Heart left ventricle (tissue), 16 donors: ENCODE measurements at regions not wholly inside any gene's neighbourhood (a gene's known extent, or its start where the extent isn't known, plus 50 kb on each side); places are given as distances from the start of the nearest gene placed in this dataset.

ENCODE experiments used
- ATAC-seq, 4 donors: fragments of 200-7000 bp; cut with Tn5 transposase; one replicate each; pipeline ENCODE4 v1.9.1; 2020 to 2022; ENCODE audit warnings: moderate library complexity in 4 of 4, mild to moderate bottlenecking in 3 of 4, moderate number of reproducible peaks in 1 of 4
- DNase-seq, 5 donors: peaks; one replicate each; pipeline ENCODE4 v3.0.0-alpha.2; 2020
- H3K27ac ChIP-seq, 12 donors: fragments of 200-600 bp; sonication (generic) in 4 of 12; one replicate each; pipeline versions ENCODE4 v1.5.0 to v1.8.0; 2016 to 2022; ENCODE audit warnings: mild to moderate bottlenecking in 2 of 12
- H3K27me3 ChIP-seq, 9 donors: fragments of 200-600 bp; sonication (generic) in 2 of 9; one replicate each; pipeline versions ENCODE4 v1.5.1 to v1.8.0; 2016 to 2022; ENCODE audit warnings: mild to moderate bottlenecking in 3 of 9
- H3K36me3 ChIP-seq, 9 donors: fragments of 200-600 bp; sonication (generic) in 2 of 9; one replicate each; pipeline versions ENCODE4 v1.5.0 to v1.8.0; 2018 to 2022; ENCODE audit warnings: mild to moderate bottlenecking in 2 of 9
- H3K4me1 ChIP-seq, 12 donors: fragments of 200-600 bp; sonication (generic) in 4 of 12; one replicate each; pipeline versions ENCODE4 v1.5.0 to v1.8.0; 2016 to 2022; ENCODE audit warnings: mild to moderate bottlenecking in 3 of 12
- H3K4me3 ChIP-seq, 12 donors: fragments of 200-600 bp; sonication (generic) in 4 of 12; one replicate each; pipeline versions ENCODE4 v1.5.0 to v1.8.0; 2017 to 2022; ENCODE audit warnings: mild to moderate bottlenecking in 9 of 12, moderate library complexity in 4 of 12
- H3K9me3 ChIP-seq, 12 donors: fragments of 200-600 bp; sonication (generic) in 4 of 12; one replicate each; pipeline versions ENCODE4 v1.5.0 to v1.8.0; 2016 to 2022; ENCODE audit warnings: mild to moderate bottlenecking in 1 of 12
- POLR2A ChIP-seq, 2 donors: fragments of 450-650 bp; IDR thresholded peaks; one replicate each; pipeline ENCODE4 v1.6.1; 2017; ENCODE audit warnings: antibody characterized with exemption in 2 of 2, mild to moderate bottlenecking in 2 of 2, moderate library complexity in 2 of 2
- WGBS, 4 donors: extraction: QIAGEN DNeasy Blood & Tissue Kit in 2 of 4; methylation state at CpG; one replicate each; pipeline versions ENCODE4 v1.1.5 to v1.1.7; 2013 to 2018; 5-methylcytosine and 5-hydroxymethylcytosine counted together
- intact Hi-C, 10 donors: fragments of 100-400 bp; cut with DNase I; formaldehyde crosslinking; loops; one replicate each; pipeline versions ENCODE4 v1.11.1 to v1.14.2; 2022
- TF ChIP-seq, protein P1 (sequence below), 12 donors: fragments of 200-600 bp; sonication (generic) in 4 of 12; IDR thresholded peaks; one replicate each; pipeline versions ENCODE4 v1.5.0 to v1.8.0; 2018 to 2022; ENCODE audit warnings: antibody characterized with exemption in 12 of 12, mild to moderate bottlenecking in 5 of 12
- donor health status: ischemic (EF 13 %, LVEDD 7.1; RV severe dilation, severe dysfunction).
- donor health status: healthy with polysubstance abuse.
- donor health status: DM: no; HTN: yes; CAD: no.
- donor health status: DM: no; HTN: no; CAD: no.
- donor health status: ischemic (EF 25% LVEDD 6.9; RV normal size, moderate dysfunction).
- donor health status: ischemic (EF 25% LVEDD 5.7; RV mildly dilated, moderate dysfunction).
- donor health status: healthy.
- donor health status: DM: yes; HTN: yes; CAD: no.
- donor health status: ischemic (EF 35%, LVEDD 5.7; RV mildly dilated, moderate dysfunction).
- donor health status: nonischemic (EF 11% LVEDD 7.7; RV severe dilation, severe dysfunction).
- donor health status: DM: yes; HTN: yes; CAD: no.
- donor health status: PGD.
- donor health status: ischemic (EF 29% LVEDD 5.4; RV normal size, mild dysfunction).
- donor health status: nonischemic (EF 23%, LVEDD 6.1; RV moderate dilation, normal function).

DNA sequence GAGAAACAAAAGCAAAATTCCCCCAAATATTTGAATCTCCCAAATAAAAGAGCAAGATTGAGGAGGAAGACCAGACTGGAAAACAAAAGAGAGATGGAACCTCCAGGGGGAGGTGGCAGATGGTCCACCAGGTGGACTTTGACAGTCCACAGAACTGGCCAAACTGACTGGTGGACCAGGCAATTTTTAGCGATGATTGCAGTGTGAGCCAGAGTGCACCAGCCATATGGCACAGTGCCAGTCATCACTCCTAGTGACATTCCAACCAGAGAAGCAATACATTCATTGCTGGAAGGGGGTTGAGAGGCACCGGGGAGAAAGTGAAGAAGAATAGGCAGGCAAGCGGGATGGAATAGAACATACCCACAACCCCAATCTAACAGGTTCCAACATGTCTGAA, 182.9 kb downstream of the EXOC5 start:
- TF ChIP-seq, protein P1, sequence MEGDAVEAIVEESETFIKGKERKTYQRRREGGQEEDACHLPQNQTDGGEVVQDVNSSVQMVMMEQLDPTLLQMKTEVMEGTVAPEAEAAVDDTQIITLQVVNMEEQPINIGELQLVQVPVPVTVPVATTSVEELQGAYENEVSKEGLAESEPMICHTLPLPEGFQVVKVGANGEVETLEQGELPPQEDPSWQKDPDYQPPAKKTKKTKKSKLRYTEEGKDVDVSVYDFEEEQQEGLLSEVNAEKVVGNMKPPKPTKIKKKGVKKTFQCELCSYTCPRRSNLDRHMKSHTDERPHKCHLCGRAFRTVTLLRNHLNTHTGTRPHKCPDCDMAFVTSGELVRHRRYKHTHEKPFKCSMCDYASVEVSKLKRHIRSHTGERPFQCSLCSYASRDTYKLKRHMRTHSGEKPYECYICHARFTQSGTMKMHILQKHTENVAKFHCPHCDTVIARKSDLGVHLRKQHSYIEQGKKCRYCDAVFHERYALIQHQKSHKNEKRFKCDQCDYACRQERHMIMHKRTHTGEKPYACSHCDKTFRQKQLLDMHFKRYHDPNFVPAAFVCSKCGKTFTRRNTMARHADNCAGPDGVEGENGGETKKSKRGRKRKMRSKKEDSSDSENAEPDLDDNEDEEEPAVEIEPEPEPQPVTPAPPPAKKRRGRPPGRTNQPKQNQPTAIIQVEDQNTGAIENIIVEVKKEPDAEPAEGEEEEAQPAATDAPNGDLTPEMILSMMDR (IDR thresholded peaks at IDR 0.05): no peak
- no peak for TF ChIP-seq POLR2A (IDR thresholded peaks at IDR 0.05)
- ATAC-seq: no peak
- DNase-seq: peak in 2 of 5 donors; percentile 21 to 28
- intact Hi-C loops: no loop called here
- 50 to 65% (median 60%) methylated on average over 3 of the region's 3 CpGs for WGBS, 4 donors
- peaks cover 0 to 11% (median 0%) of the 10 kb centered on the region in 9 donors for H3K27me3 ChIP-seq
- H3K36me3 ChIP-seq: no peaks in the 10 kb centered on the region
- H3K4me1 ChIP-seq: no peaks in the 10 kb centered on the region
- no peaks in the 10 kb centered on the region for H3K9me3 ChIP-seq
- H3K27ac ChIP-seq: no peak overlapping the region
- H3K4me3 ChIP-seq: no peak overlapping the region

DNA sequence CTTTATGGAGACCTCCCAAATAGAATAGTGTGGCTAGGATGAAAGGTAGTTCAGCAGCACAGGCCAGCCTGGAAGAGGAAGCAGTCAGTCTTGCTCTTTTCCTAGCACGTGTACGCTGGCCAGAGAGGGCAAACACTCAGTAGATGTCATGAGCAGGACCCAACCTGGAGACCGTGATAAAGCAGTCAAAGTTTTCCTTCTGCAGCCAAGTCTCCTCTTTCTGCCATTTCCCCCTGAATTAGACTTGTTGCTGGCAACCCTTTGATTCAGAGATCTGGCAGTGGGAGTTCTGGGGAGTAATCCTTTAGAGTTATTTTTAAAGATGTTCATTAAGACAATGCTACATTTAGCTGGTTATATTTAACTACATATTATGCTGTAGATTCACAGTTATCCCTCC, 183.7 kb downstream of the EXOC5 start:
- 57 to 66% (median 64%) methylated on average over 3 of the region's 3 CpGs for WGBS, 4 donors
- no peaks in the 10 kb centered on the region for H3K36me3 ChIP-seq
- TF ChIP-seq POLR2A (IDR thresholded peaks at IDR 0.05): no peak
- TF ChIP-seq, protein P1 (IDR thresholded peaks at IDR 0.05): no peak
- DNase-seq: no peak
- no peaks in the 10 kb centered on the region for H3K9me3 ChIP-seq
- no peaks in the 10 kb centered on the region for H3K4me1 ChIP-seq
- H3K4me3 ChIP-seq: no peak overlapping the region
- intact Hi-C loops: no loop called here
- ATAC-seq: no peak
- peaks cover 0 to 11% (median 0%) of the 10 kb centered on the region in 9 donors for H3K27me3 ChIP-seq
- H3K27ac ChIP-seq: no peak overlapping the region

DNA sequence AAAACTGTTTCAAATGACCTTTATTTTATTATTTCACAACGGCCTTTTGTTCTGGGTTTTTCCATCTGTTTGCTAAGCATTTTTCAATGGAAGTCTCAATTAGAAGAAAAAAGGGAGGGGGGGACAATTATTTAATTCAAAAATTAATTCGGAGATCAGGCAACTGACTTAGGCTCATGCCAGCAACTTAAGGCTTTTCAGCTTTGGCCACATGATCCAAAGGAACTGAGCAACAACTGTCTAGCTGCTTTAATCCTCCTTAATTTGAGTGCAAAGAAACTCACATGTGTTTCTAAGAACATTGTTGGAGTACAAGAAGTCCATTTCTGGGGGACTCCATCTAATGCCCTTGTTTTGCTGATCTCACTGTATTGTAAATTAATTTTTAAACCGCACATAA, 188.0 kb downstream of the EXOC5 start:
- WGBS, 4 donors: 68 to 83% (median 77%) methylated on average over 3 of the region's 3 CpGs
- TF ChIP-seq POLR2A (IDR thresholded peaks at IDR 0.05): no peak
- TF ChIP-seq, protein P1 (IDR thresholded peaks at IDR 0.05): no peak
- H3K27ac ChIP-seq: no peak overlapping the region
- DNase-seq (no peak), ATAC-seq (no peak)
- H3K4me1 ChIP-seq: no peaks in the 10 kb centered on the region
- intact Hi-C loops: no loop called here
- H3K36me3 ChIP-seq: no peaks in the 10 kb centered on the region
- H3K4me3 ChIP-seq: no peak overlapping the region
- H3K27me3 ChIP-seq: peaks cover 0 to 7% (median 0%) of the 10 kb centered on the region in 9 donors
- no peaks in the 10 kb centered on the region for H3K9me3 ChIP-seq

DNA sequence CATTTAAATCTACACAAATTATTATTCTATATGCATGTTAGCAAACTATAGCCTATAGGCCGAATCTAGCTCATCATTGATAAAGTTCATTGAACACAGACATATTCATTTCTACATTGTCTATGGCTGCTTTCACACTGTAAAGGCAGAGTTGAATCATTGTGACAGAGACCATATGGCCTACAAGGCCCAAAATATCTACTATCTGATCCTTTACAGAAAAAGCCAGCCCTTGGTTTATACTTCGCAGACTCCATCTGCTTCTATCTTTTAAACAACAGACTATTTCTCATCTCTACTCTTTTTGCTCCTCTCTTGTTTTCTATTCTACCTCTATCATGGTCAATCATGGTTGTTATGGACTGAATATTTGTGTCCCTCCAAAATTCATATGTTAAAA, 190.7 kb downstream of the EXOC5 start:
- ATAC-seq (no peak), DNase-seq (no peak)
- Histone ChIP-seq H3K27me3 (peaks cover 0 to 3% (median 0%) of the 10 kb centered on the region in 9 donors), H3K9me3 (no peaks in the 10 kb centered on the region), H3K4me1 (no peaks in the 10 kb centered on the region), H3K4me3 (no peak overlapping the region), H3K36me3 (no peaks in the 10 kb centered on the region), H3K27ac (no peak overlapping the region)
- 66 to 92% (median 73%) methylated on average over 2 of the region's 2 CpGs for WGBS, 4 donors
- no peak for TF ChIP-seq POLR2A (IDR thresholded peaks at IDR 0.05)
- TF ChIP-seq, protein P1 (IDR thresholded peaks at IDR 0.05): no peak
- intact Hi-C loops: no loop called here
